Raji (cell line): ENCODE measurements at regions not wholly inside any gene's neighbourhood (a gene's known extent, or its start where the extent isn't known, plus 50 kb on each side); places are given as distances from the start of the nearest gene placed in this dataset.

Source experiments
- POLR2A ChIP-seq: IDR thresholded peaks from 2 replicates; pipeline ENCODE4 v1.6.1; 2011; ENCODE audit warnings: low read depth, low read length, control low read depth; ENCODE audit not compliant: insufficient read depth

DNA sequence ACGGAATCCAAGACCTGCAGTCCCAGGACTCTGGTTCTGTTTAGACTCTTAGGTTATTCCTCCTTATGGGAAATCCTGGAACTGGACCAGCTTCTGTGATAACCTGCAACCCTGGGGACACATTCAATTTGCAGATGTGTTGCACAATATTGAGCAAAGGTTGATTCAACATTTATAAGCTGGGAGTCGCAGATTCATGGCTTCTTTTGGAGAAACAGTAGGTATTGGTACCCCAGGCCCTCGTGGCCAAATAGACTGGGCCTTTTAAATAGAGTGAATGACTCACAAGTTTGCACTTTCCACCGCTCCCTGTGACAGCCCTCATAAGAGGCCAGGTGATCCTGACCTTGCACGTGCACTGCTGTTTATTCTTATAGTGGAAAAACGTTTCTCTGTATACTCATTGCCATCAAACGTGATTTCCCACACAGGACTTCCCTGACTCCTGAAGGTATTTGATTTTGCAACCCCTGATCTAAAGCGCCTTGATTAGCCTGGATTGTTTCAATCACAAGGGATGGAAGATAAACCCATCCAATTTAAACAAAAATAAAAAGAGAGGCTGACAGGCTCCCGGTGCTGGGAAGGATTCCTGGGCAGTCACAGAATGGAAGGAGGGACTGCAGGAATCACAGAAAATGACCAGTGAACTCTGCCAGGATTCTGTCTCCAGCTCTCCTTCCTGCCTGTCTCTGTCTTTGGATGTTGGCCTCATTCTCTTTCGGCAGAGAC lies 98.0 kb downstream of the VCPKMT start:
- no peak for TF ChIP-seq POLR2A

DNA sequence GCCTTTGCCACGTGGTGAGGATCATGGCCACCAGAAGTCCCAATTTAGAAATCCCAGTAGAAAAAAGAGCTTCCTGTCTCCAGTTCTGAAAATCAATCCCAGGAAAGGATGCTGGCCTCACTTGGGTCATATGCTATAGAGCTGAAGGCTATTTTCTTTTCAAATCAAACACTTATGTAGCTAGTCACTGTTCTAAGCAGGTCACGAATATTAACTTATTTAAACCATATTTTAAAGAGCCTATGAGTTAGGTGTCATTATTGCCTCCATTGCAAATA lies 97.5 kb downstream of the VCPKMT start:
- TF ChIP-seq POLR2A: no peak

DNA sequence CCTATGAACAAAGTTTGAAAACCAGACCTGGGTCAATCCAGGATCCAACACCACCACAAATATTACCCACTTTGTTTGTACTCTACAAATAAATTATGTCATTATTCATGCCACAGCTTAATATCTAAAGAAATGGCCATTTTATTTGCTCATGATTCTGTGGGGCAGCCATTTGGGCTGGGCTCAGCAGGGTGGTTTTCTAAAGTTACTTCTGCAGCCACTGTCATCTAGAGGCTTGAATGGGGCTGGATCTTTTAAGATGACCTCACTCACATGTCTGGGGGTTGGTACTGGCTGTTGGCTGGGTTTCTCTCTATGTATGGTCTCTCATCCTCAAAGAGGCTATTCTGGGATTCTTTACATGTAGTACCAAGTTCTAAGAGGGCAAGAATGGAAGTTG lies 96.2 kb downstream of the VCPKMT start:
- no peak for TF ChIP-seq POLR2A

DNA sequence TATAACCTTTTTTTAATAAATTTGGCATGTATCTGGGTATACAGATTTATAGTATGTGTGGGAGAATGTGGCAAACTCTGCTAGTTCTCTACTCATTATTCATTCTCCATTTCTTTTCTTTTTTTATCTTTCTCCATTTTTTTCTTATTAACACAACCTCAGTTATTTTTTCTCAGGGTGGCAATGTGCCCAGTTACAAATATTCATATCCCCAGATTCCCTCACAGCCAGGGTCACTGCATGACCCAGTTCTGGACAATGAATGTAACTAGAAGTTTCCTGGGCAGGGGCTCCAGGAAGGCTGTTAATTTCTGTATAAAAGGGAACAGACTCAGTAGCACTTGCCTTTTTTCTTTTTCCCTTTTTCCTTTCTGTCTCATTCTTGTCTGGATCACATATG lies 95.6 kb downstream of the VCPKMT start:
- no peak for TF ChIP-seq POLR2A

DNA sequence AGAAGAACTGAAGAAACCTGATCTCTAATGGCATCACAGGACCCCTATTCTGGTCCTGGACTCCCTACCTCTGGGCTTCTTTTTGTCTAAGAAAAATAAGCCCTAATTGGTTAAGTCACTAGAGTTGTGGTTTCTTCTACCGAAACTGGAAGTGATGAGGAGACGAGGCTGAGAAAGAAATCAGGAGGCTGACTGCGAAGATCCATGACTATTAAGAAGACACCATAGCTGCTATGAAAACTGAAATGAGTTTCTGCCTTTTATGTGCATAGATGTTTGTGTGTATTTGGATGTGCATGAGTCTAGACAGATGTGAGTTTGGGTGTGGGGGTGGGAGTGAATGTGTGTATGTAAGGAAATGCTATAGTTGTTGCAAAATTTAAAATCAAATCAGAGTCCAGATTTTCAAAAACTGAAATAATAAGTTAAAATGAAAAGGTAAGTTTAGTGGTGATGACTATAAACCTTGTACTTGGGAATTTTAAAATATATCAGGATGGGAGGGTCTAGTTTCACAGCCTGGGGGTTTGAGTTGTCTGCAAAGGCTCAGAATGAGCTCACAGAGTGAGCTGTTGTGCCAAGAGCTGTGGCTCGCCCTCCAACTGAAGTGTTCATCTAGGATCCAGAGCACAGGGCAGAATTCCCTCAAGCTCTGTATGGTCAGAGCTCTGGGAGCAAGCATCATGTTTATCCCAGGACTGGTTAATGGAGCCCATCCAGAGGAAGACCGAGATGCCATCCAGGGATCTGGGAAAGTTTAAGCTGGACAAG lies 94.9 kb downstream of the VCPKMT start:
- no peak for TF ChIP-seq POLR2A

DNA sequence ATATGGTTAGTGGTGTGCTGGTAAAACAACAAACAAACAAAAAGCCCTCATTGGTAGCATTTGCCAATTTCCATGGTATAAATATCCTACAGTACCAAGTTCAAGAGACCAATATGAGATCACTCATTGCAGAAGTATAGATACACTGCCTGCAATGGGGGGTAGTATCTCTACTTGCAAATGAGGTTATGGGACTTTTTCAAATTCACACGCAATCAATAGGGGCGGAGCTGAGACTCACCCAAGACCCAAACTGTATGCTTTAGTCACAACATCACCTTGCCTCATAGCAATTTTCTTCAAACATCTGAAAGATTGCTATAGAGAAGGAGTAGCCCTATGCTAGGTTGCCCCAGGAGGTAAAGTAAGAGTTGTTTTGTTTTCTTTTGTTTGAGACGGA lies 93.7 kb downstream of the VCPKMT start:
- TF ChIP-seq POLR2A: no peak

DNA sequence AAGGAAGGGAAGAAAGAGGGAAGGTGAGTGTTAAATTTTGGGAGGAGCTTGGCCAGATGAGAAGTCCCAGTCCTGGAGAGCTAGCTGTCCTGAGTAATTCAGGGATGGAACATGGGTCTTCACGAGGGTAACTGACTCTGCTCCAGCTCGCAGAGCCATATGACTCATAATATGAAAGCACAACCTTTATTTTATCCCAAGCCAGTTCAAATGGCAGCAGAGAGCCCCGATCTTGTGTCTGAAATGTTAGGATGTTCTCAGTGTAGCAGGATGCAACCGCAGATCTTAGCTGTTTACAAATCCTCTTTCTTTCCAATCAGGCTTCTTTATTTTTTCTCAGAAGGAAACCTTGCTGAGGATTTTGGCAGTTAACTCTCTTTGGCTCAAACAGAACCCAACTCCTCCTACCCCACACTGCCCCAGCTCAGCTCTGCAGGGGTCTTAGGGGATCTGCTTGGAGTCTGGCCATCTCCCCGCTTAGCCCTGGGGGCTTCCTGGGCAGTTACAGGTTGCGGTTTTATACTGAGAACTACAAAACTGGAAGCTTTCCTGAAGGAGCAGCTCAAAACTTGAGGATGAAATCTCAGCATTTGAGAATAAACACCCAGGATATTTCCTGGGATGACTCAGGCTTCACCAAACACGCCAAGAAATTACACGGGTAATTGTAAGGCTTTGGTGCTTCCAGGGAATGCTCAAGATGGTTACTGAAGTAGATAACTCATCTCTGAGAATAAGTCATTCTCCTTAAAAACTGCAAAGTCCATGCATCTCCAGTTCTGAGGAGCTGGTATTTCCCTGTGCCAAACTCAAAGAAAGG lies 92.5 kb downstream of the VCPKMT start:
- no peak for TF ChIP-seq POLR2A

DNA sequence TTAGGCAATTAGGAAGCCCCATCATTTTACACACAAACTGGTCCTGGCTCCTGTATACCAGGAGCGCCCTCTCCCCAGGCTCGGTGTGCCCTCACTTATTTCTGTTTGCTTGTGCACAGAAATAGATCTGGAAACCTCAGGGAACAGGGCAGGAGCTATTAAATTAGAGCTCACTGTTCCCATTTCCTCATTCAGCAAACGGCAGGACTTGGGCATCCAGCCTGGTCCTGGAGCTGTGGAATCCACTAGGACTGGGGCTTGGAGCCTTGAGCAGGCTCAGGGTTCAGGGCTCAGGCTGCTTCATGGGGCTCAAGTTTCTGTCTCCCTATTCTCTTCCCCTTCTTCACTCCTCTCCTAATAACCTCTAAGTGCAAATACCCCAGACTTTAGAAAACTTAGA lies 91.3 kb downstream of the VCPKMT start:
- no peak for TF ChIP-seq POLR2A

DNA sequence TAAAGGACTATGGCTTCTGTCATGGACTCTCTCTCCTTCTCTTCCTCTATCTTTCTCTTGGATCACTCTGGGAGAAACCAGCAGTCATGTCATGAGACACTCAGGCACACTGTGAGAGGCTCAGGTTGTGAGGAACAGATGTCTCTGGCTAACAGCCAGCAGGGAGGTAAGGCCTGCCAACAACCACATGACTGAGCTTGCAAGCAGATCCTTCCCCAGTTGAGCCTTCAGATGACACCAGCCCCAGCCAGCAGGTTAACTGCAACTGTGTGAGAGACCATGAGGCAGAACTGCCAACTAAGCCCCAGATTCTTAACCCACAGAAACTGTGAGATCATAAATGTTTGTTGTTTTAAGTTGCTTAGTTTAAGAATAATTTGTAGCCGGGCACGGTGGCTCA lies 90.6 kb downstream of the VCPKMT start:
- no peak for TF ChIP-seq POLR2A

DNA sequence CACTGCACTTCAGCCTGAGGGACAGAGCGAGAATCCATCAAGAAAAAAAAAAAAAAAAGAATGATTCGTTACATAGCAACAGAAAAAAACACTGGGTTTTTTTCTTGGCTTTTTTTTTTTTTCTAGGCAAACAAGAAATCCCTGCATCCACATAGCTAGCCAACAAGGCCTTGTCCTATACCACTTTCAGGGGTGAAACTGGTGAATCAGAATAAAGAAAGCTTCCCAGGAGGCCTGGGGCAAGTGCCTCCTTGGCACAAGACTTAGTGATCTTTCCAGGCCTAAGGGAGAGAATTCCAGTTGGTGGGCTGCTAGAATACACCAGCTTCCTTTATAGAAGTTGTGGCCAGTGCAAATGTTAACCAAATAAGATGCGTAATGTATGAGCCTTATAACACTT lies 90.0 kb downstream of the VCPKMT start:
- TF ChIP-seq POLR2A: no peak

DNA sequence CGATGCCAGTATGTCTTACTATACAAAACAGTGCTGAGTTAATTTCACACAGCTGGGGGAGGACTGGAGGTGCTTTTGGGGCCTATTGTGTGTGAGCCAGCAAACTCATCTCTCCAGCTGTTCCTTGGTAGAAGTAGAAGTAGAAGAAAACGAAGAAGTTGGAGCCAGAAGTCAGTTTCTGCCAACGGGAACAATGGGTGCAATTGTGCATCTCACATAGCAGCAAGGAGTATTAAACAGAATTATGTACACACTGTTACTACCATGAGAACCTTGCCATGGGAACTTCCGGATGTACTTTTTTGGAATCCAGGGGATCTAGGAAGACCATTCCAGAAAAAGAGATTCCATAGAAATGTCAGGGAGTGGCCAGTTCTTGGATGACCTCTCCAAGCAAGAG lies 88.6 kb downstream of the VCPKMT start:
- TF ChIP-seq POLR2A: no peak

DNA sequence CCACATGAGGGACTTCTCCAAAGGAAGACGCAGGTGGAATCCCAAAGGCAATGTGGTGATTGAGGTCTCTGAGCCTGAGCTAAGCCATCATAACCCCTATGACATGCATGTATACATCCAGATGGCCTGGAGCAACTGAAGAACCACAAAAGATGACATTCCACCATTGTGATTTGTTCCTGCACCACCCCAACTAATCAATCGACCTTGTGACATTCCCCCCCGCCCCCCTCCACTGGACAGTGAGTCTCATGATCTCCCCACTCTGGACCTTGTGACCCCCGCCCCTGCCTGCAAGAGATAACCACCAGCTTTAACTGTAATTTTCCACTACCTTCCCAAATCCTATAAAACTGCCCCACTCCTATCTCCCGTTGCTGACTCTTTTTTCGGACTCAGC lies 87.9 kb downstream of the VCPKMT start:
- TF ChIP-seq POLR2A: no peak

DNA sequence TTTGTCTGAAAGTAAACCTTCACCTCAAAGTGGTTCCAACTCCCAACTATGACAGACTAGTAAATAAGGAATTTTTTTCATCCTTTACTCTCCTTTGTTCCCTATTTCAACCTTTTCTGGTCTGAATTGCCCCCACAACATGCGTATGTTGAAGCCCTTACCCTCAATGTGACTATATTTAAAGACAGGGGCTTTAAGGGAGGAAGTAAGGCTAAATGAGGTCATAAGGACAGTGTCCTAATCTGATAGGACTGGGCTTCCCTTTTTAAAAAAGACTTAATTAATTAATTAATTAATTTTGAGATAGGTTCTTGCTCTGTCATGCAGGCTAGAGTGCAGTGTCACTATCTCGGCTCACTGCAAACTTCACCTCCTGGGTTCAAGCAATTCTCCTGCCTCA lies 86.3 kb downstream of the VCPKMT start:
- no peak for TF ChIP-seq POLR2A

DNA sequence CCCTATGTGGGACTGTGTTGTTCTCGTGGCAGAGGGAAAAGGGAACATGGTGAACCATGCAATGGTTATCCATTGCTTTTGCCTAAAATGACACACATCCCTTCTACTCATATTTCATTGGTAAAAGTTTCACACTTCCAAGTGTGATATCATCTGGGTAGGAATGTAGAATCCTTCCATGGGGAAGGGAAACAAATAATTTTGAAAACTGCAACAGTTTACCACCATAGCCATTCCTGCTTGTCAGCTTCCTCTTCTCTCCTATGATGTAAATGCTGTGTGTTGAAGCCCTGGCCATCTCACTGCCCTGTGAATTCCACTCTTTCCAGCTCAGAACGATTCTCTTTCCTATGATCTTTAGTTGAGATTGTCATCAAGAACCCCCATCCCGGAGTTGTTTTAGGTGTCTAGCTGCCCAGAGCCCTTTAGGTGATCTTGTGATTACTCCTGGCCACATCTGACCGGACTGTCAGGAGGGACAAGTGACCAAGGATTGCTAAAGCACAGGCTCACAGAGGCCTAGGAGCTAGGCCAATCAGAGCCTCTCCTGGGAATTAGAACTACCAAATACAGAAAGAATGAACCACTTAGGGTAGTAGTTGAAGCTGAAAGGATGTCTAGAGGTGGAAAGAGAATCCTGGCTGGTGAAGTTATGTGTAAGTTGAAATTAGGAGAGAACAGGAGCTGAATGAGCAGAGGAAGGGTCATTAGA lies 84.6 kb downstream of the VCPKMT start:
- no peak for TF ChIP-seq POLR2A

DNA sequence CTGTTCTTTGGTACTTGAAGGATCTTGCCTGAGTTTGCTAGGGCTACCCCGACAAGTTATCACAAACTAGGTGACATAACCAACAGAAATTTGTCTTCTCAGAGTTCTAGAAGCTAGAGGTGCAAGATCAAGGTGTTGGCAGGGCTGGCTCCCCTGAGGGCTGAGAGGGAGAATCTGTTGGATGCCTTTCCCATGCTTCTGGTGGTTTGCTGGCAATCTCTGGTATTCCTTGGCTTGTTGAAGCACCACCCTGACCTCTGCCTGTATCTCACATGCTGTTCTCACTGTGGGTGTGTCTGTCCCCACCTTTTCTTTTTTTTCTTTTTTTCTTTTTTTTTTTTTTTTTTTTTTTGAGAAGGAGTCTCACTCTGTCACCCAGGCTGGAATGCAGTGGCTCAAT lies 81.2 kb downstream of the VCPKMT start:
- TF ChIP-seq POLR2A: no peak
